ENCODE measurements at regions not wholly inside any gene's neighbourhood (a gene's known extent, or its start where the extent isn't known, plus 50 kb on each side); places are given as distances from the start of the nearest gene placed in this dataset.

DNA sequence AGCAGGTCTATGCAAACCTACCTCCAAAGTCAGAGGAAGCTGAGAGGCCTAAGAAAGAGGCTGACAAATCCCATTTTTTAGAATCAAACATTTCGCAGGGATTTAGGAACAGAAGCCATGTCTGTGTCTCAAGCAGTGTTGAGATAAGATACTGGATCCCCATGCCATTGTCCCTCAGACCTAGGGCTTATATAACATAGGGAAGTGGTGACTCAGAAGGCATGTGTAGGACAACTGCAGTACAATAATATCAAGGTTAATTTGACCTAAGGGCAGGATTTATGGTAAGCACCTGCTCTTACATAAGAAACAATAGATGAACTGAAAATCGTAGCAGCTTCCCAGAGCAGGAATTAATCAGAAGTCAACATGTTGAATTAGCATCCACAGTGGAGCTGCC, 459.4 kb downstream of the ANXA1 start:
- Histone ChIP-seq H3K9me3 (ENCODE audit: control insufficient read depth, low read length) (no peaks in the 10 kb centered on the region), H3K36me3 (ENCODE audit: control insufficient read depth, insufficient read depth, low read length) (no peaks in the 10 kb centered on the region), H3K27ac (ENCODE audit: insufficient read depth, low read length, poor library complexity, severe bottlenecking) (no peak overlapping the region), H3K4me1 (ENCODE audit: control insufficient read depth, insufficient read depth, low read length, poor library complexity, severe bottlenecking) (no peaks in the 10 kb centered on the region), H3K27me3 (replicated peaks; ENCODE audit: control insufficient read depth, insufficient read depth, low read length, poor library complexity, severe bottlenecking) (no peaks in the 10 kb centered on the region), H3K4me3 (ENCODE audit: insufficient read depth, low read depth, low read length, poor library complexity, severe bottlenecking) (no peak overlapping the region)
- no peak for DNase-seq

DNA sequence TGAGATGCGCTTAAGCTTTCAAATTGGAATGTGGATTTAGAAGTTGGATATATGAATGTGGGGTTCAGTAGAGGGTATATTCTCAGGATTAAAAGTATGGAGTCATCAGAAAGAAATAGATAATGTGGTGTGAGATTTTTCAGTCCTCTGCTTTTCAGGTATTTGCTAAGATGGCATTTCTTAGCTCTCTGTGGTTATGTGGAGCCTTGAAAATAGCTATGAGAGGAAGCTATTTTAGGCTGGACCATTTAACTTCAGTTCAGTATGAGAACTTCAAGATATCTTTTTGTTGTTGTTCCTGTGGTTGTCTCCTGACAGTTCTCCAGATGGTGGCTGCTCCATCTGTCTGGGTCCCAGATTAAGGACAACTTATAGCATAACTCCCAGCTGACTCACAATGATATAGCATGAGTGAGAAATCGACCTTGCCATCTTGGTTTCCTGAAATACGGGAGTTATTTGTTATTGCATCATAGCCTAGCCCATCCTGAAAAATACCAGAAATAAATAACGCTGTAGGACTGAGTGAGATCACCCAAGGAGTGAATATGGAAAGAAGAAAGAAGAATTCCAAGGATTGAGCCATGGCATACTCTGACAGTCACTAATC, 461.5 kb downstream of the ANXA1 start:
- H3K27ac ChIP-seq (ENCODE audit: insufficient read depth, low read length, poor library complexity, severe bottlenecking) = no peak overlapping the region
- DNase-seq = no peak
- H3K27me3 ChIP-seq (replicated peaks; ENCODE audit: control insufficient read depth, insufficient read depth, low read length, poor library complexity, severe bottlenecking) = no peaks in the 10 kb centered on the region
- no peaks in the 10 kb centered on the region for H3K36me3 ChIP-seq (ENCODE audit: control insufficient read depth, insufficient read depth, low read length)
- no peaks in the 10 kb centered on the region for H3K4me1 ChIP-seq (ENCODE audit: control insufficient read depth, insufficient read depth, low read length, poor library complexity, severe bottlenecking)
- H3K4me3 ChIP-seq (ENCODE audit: insufficient read depth, low read depth, low read length, poor library complexity, severe bottlenecking) = no peak overlapping the region
- H3K9me3 ChIP-seq (ENCODE audit: control insufficient read depth, low read length) = no peaks in the 10 kb centered on the region

DNA sequence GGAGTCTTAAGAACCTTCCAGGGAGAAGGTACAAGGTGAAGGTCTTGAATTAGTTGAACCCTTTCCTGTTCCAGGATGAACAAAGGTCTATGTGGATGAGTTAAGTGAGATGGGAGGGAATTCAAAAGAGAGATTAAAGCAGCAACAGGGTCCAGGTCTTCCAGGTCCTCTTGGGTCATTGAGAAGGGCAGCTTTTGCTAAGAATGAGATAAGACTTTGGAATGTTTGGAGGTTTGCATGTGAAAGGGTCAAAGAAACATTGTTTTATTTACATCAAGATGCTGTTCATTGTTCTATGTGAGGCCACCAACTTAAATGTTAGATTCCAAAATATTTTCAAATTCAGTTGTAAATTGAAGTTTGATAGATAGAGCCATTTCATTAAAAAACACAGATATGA, 463.9 kb downstream of the ANXA1 start:
- no peaks in the 10 kb centered on the region for H3K9me3 ChIP-seq (ENCODE audit: control insufficient read depth, low read length)
- no peak overlapping the region for H3K27ac ChIP-seq (ENCODE audit: insufficient read depth, low read length, poor library complexity, severe bottlenecking)
- DNase-seq = no peak
- no peaks in the 10 kb centered on the region for H3K4me1 ChIP-seq (ENCODE audit: control insufficient read depth, insufficient read depth, low read length, poor library complexity, severe bottlenecking)
- H3K36me3 ChIP-seq (ENCODE audit: control insufficient read depth, insufficient read depth, low read length) = no peaks in the 10 kb centered on the region
- no peak overlapping the region for H3K4me3 ChIP-seq (ENCODE audit: insufficient read depth, low read depth, low read length, poor library complexity, severe bottlenecking)
- H3K27me3 ChIP-seq (replicated peaks; ENCODE audit: control insufficient read depth, insufficient read depth, low read length, poor library complexity, severe bottlenecking) = no peaks in the 10 kb centered on the region

DNA sequence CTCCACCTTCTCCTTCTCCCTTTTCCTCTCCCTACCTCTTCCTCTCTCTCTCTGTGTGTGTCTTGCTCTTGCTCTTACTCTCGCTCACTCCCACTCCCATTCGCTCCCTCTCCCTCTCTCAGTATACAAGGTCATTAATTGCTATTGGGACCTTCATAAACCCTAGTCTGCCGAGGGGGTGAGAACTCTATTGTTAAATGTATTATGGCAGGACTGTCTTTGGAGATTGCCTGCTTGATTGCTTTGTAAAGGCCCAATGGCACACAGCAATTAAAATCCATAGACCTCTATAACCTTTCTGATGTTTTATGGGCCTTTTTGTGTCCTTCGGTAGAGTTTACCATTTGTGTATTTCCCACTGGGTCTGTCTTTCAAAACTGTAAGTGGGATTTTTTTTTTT, 465.9 kb downstream of the ANXA1 start:
- no peak for DNase-seq
- H3K27me3 ChIP-seq (replicated peaks; ENCODE audit: control insufficient read depth, insufficient read depth, low read length, poor library complexity, severe bottlenecking) = no peaks in the 10 kb centered on the region
- no peaks in the 10 kb centered on the region for H3K4me1 ChIP-seq (ENCODE audit: control insufficient read depth, insufficient read depth, low read length, poor library complexity, severe bottlenecking)
- H3K4me3 ChIP-seq (ENCODE audit: insufficient read depth, low read depth, low read length, poor library complexity, severe bottlenecking) = no peak overlapping the region
- H3K36me3 ChIP-seq (ENCODE audit: control insufficient read depth, insufficient read depth, low read length) = no peaks in the 10 kb centered on the region
- no peaks in the 10 kb centered on the region for H3K9me3 ChIP-seq (ENCODE audit: control insufficient read depth, low read length)
- no peak overlapping the region for H3K27ac ChIP-seq (ENCODE audit: insufficient read depth, low read length, poor library complexity, severe bottlenecking)

DNA sequence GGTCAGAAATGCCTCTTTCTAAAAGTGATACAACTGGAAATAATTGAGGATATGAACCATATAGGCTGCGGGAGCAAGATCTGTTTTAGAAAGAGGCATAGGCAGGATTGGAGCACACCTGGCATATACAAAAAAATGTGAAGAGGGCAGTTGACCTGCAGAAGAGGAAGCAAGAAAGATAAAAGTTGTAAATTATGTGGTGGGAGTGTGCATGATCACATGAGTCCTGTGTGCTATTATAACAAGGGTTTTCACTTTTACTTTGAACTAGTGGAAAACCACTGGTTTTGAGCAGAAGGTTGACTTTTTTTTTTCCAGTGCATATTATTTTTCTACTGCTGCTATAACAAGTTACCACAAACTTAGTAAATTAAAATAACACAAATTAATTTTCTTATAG, 489.3 kb downstream of the ANXA1 start:
- Histone ChIP-seq H3K9me3 (ENCODE audit: control insufficient read depth, low read length) (no peaks in the 10 kb centered on the region), H3K27me3 (replicated peaks; ENCODE audit: control insufficient read depth, insufficient read depth, low read length, poor library complexity, severe bottlenecking) (no peaks in the 10 kb centered on the region), H3K4me1 (ENCODE audit: control insufficient read depth, insufficient read depth, low read length, poor library complexity, severe bottlenecking) (no peaks in the 10 kb centered on the region), H3K4me3 (ENCODE audit: insufficient read depth, low read depth, low read length, poor library complexity, severe bottlenecking) (no peak overlapping the region), H3K27ac (ENCODE audit: insufficient read depth, low read length, poor library complexity, severe bottlenecking) (no peak overlapping the region), H3K36me3 (ENCODE audit: control insufficient read depth, insufficient read depth, low read length) (no peaks in the 10 kb centered on the region)
- no peak for DNase-seq

DNA sequence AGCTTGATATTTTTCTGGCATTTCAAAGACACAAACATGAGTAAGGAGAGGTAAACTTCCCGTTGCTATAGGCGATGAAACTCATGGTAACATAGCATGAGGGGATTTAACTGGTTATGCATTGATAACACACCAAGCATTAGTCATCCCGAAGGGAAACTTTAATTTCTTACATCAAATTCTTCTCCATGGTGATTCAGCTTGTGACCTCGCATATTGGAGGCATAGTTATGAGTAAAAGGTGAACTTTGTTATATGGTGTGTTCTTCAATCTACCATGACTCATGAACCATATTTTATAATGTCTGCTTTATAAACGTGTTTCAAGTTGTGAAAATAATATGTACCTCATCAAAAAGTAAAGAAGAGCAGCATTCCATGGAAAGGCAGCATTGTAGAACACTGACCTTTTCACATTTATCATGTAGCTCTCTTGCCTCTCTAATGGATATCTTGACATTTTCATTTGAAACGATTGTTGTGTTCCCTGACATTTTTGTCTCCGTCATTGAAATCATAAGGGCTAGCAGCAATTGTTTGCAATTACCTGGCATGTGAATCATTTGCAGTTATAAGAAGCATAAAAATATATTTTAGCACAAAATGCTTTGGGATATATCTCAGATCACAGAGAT, 491.8 kb downstream of the ANXA1 start:
- Histone ChIP-seq H3K4me3 (ENCODE audit: insufficient read depth, low read depth, low read length, poor library complexity, severe bottlenecking) (no peak overlapping the region), H3K27me3 (replicated peaks; ENCODE audit: control insufficient read depth, insufficient read depth, low read length, poor library complexity, severe bottlenecking) (no peaks in the 10 kb centered on the region), H3K36me3 (ENCODE audit: control insufficient read depth, insufficient read depth, low read length) (no peaks in the 10 kb centered on the region), H3K4me1 (ENCODE audit: control insufficient read depth, insufficient read depth, low read length, poor library complexity, severe bottlenecking) (no peaks in the 10 kb centered on the region), H3K9me3 (ENCODE audit: control insufficient read depth, low read length) (no peaks in the 10 kb centered on the region), H3K27ac (ENCODE audit: insufficient read depth, low read length, poor library complexity, severe bottlenecking) (no peak overlapping the region)
- no peak for DNase-seq

DNA sequence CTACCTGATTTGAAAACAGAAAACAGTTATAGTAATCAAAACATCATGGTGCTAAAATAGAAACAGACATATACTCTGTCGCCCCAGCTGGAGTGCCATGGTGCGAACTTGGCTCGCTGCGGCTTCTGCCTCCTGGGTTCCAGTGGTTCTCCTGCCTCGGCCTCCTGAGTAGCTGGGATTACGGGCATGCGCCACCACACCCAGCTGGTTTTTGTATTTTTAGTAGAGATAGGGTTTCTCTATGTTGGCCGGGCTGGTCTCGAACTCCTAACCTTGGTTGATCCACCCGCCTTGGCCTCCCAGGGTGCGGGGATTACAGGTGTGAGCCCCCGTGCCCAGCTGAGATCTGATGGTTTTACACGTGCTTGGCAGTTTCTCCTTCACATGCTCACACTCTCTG, 495.9 kb downstream of the ANXA1 start:
- H3K9me3 ChIP-seq (ENCODE audit: control insufficient read depth, low read length) = no peaks in the 10 kb centered on the region
- no peak overlapping the region for H3K4me3 ChIP-seq (ENCODE audit: insufficient read depth, low read depth, low read length, poor library complexity, severe bottlenecking)
- no peaks in the 10 kb centered on the region for H3K4me1 ChIP-seq (ENCODE audit: control insufficient read depth, insufficient read depth, low read length, poor library complexity, severe bottlenecking)
- H3K36me3 ChIP-seq (ENCODE audit: control insufficient read depth, insufficient read depth, low read length) = no peaks in the 10 kb centered on the region
- no peak overlapping the region for H3K27ac ChIP-seq (ENCODE audit: insufficient read depth, low read length, poor library complexity, severe bottlenecking)
- no peaks in the 10 kb centered on the region for H3K27me3 ChIP-seq (replicated peaks; ENCODE audit: control insufficient read depth, insufficient read depth, low read length, poor library complexity, severe bottlenecking)
- no peak for DNase-seq

DNA sequence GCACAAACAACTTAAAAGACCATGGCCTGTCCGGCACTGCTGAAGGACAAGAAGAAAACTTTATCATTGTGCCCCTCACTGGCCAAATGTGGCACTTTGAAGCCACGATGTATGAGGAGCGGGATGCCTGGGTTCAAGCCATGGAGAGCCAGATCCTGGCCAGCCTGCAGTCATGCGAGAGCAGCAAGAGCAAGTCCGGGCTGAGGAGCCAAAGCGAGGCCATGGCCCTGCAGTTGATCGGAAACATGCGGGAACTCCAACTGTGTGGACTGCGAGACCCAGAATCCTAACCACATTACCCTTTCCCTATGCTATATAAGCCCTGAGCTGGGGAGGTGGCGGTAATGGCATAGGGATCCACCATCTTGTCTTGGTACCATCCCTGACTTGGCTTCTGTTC, 497.9 kb downstream of the ANXA1 start:
- H3K4me3 ChIP-seq (ENCODE audit: insufficient read depth, low read depth, low read length, poor library complexity, severe bottlenecking) = no peak overlapping the region
- DNase-seq = no peak
- H3K27me3 ChIP-seq (replicated peaks; ENCODE audit: control insufficient read depth, insufficient read depth, low read length, poor library complexity, severe bottlenecking) = no peaks in the 10 kb centered on the region
- no peak overlapping the region for H3K27ac ChIP-seq (ENCODE audit: insufficient read depth, low read length, poor library complexity, severe bottlenecking)
- H3K36me3 ChIP-seq (ENCODE audit: control insufficient read depth, insufficient read depth, low read length) = no peaks in the 10 kb centered on the region
- no peaks in the 10 kb centered on the region for H3K4me1 ChIP-seq (ENCODE audit: control insufficient read depth, insufficient read depth, low read length, poor library complexity, severe bottlenecking)
- H3K9me3 ChIP-seq (ENCODE audit: control insufficient read depth, low read length) = no peaks in the 10 kb centered on the region

DNA sequence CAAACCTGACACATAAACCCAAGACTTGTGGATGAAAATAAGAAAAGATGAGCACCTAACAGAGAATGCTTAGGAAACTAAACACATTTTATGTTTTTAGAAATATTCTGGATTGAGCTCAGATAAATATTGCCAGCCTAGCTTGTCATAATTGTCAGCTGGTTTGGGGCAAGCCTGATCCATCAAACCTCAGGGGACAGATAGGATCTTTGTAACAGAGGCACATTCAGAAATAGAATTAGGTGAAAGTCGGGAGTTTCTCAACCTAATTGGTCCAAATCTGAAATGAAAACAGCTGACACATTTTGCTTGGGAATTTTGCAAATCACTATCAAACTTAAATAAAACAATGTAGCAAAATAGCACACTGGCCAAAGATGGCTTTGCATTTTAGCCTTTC, 503.7 kb downstream of the ANXA1 start:
- Histone ChIP-seq H3K27ac (ENCODE audit: insufficient read depth, low read length, poor library complexity, severe bottlenecking) (no peak overlapping the region), H3K27me3 (replicated peaks; ENCODE audit: control insufficient read depth, insufficient read depth, low read length, poor library complexity, severe bottlenecking) (no peaks in the 10 kb centered on the region)
- no peak for DNase-seq

DNA sequence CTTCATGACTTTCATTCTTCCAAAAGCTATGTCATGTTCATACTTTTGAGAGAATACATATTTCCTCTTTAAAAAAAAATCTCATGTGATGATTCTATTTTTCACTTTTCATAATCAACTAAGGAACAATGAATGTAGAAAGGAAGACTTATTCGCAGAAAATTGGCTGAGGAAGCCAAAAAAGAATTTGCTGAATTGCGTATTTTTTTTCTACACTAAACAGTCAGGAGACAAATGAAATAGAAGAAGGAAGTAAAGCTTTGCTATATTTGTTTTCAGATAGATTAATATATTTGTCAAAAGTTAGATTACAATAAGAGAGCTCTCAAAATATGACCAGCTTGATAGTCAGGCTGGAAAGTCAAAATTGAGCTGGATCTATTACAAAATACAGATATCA, 504.2 kb downstream of the ANXA1 start:
- no peaks in the 10 kb centered on the region for H3K36me3 ChIP-seq (ENCODE audit: control insufficient read depth, insufficient read depth, low read length)
- no peak for DNase-seq
- H3K4me1 ChIP-seq (ENCODE audit: control insufficient read depth, insufficient read depth, low read length, poor library complexity, severe bottlenecking) = no peaks in the 10 kb centered on the region
- no peak overlapping the region for H3K27ac ChIP-seq (ENCODE audit: insufficient read depth, low read length, poor library complexity, severe bottlenecking)
- H3K4me3 ChIP-seq (ENCODE audit: insufficient read depth, low read depth, low read length, poor library complexity, severe bottlenecking) = no peak overlapping the region
- H3K27me3 ChIP-seq (replicated peaks; ENCODE audit: control insufficient read depth, insufficient read depth, low read length, poor library complexity, severe bottlenecking) = no peaks in the 10 kb centered on the region
- H3K9me3 ChIP-seq (ENCODE audit: control insufficient read depth, low read length) = no peaks in the 10 kb centered on the region

More for the DNA sequence above, 503.7 kb downstream of the ANXA1 start:
- H3K36me3 ChIP-seq (ENCODE audit: control insufficient read depth, insufficient read depth, low read length) = no peaks in the 10 kb centered on the region
- no peak overlapping the region for H3K4me3 ChIP-seq (ENCODE audit: insufficient read depth, low read depth, low read length, poor library complexity, severe bottlenecking)
- no peaks in the 10 kb centered on the region for H3K9me3 ChIP-seq (ENCODE audit: control insufficient read depth, low read length)
- H3K4me1 ChIP-seq (ENCODE audit: control insufficient read depth, insufficient read depth, low read length, poor library complexity, severe bottlenecking) = no peaks in the 10 kb centered on the region

Data from effector memory CD4-positive, alpha-beta T cell (primary cell).